GM23248 (cell line): ENCODE measurements at regions not wholly inside any gene's neighbourhood (a gene's known extent, or its start where the extent isn't known, plus 50 kb on each side); places are given as distances from the start of the nearest gene placed in this dataset.

Experiments
- EZH2 ChIP-seq: fragments of 200-600 bp; sonication (generic); IDR thresholded peaks from 2 replicates; pipeline ENCODE4 v1.6.1; 2018; ENCODE audit warnings: antibody characterized with exemption, mild to moderate bottlenecking; ENCODE audit not compliant: insufficient read depth, poor library complexity, severe bottlenecking
- EZH2phosphoT487 ChIP-seq: fragments of 200-600 bp; sonication (generic); IDR thresholded peaks from 2 replicates; pipeline ENCODE4 v1.6.1; 2018; ENCODE audit warnings: antibody characterized with exemption, moderate library complexity, mild to moderate bottlenecking, low read depth; ENCODE audit not compliant: insufficient read depth

DNA sequence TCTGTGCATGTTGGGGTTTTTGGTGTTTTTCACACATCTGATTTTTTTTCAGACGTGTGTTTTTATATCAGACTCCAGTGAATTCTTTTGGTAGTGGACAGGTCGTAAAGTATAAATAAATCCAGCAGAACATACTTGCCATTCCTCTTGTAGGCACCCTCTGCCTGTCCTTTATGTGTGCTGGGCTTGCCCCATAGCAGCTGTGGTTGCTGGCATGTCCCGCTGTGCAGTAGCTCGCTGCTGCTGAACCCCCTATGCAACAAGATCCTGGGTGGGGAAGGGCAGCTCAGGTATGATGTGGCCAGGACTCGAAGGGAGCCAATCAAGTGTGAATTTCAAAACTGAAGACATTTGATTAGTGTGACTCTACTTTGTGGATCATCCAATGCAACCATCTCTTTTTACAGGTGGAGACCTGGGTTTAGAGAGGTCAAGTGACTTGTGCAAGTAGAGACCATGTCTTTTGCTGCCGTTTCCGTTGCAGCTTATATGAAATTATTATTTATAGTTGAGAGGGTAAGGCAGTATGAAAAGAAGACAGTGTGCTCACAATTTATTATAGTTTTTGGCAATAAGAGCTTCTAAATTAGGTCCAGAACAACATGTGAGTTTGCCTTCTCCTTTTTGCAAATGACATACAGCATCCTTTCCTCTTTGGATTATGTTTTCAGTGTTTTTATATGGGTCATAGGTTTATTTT, 350.8 kb upstream of the C2CD4B start:
- no peak for TF ChIP-seq EZH2phosphoT487
- no peak for TF ChIP-seq EZH2
